ENCODE measurements at regions not wholly inside any gene's neighbourhood (a gene's known extent, or its start where the extent isn't known, plus 50 kb on each side); places are given as distances from the start of the nearest gene placed in this dataset.
"Not testable (repeated sequence)": the region's sequence is repeated elsewhere in the genome, so short reads cannot be mapped to it uniquely, and the experiment has no call there.

DNA sequence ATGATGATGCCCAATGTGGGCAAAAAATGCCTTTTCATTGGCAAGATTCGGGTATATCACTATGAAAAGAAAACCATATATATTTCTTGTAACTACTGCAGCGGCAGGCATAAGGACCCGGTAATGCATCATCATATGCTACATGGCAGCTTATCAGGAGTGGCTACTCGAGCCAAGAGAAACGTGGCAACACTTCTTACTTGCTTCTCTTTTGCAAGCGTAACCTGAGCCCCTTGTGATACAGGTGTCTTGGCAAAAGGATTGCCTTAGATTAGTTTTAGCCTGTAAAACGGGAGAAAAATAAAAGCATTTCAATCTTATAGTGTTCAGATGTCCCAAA lies 280.3 kb downstream of the SPRY1 start:
- no peak overlapping the region for H2AFZ ChIP-seq (ENCODE audit: low read length)
- H3K4me1 ChIP-seq (ENCODE audit: insufficient read depth, low read length, severe bottlenecking), result no peaks in the 10 kb centered on the region
- H3K36me3 ChIP-seq (ENCODE audit: insufficient read depth, low read length), result no peaks in the 10 kb centered on the region
- no peak overlapping the region for H3K27ac ChIP-seq (ENCODE audit: low read depth, low read length, poor library complexity, severe bottlenecking)
- no peaks in the 10 kb centered on the region for H4K20me1 ChIP-seq (ENCODE audit: insufficient read depth, low read length)
- no peak for TF ChIP-seq EZH2 (IDR thresholded peaks at IDR 0.05; ENCODE audit: borderline replicate concordance, low read length)
- TF ChIP-seq, protein P1, sequence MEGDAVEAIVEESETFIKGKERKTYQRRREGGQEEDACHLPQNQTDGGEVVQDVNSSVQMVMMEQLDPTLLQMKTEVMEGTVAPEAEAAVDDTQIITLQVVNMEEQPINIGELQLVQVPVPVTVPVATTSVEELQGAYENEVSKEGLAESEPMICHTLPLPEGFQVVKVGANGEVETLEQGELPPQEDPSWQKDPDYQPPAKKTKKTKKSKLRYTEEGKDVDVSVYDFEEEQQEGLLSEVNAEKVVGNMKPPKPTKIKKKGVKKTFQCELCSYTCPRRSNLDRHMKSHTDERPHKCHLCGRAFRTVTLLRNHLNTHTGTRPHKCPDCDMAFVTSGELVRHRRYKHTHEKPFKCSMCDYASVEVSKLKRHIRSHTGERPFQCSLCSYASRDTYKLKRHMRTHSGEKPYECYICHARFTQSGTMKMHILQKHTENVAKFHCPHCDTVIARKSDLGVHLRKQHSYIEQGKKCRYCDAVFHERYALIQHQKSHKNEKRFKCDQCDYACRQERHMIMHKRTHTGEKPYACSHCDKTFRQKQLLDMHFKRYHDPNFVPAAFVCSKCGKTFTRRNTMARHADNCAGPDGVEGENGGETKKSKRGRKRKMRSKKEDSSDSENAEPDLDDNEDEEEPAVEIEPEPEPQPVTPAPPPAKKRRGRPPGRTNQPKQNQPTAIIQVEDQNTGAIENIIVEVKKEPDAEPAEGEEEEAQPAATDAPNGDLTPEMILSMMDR (IDR thresholded peaks at IDR 0.05; ENCODE audit: low read length), result no peak
- H3K9ac ChIP-seq (ENCODE audit: low read length), result no peak overlapping the region
- no peaks in the 10 kb centered on the region for H3K79me2 ChIP-seq (ENCODE audit: insufficient read depth, low read length)
- no peak overlapping the region for H3K4me2 ChIP-seq (ENCODE audit: low read length)
- no peaks in the 10 kb centered on the region for H3K9me2 ChIP-seq (ENCODE audit: low read depth, low read length)
- no peaks in the 10 kb centered on the region for H3K9me3 ChIP-seq (ENCODE audit: low read length)
- no peaks in the 10 kb centered on the region for H3K27me3 ChIP-seq (ENCODE audit: insufficient read depth, low read length)
- no peak overlapping the region for H3K4me3 ChIP-seq (ENCODE audit: low read depth, low read length, poor library complexity, severe bottlenecking)
- H3F3A ChIP-seq (ENCODE audit: insufficient read depth, low read length), result no peaks in the 10 kb centered on the region

- Histone ChIP-seq H2AFZ (ENCODE audit: low read length) (no peak overlapping the region), H3K27me3 (ENCODE audit: insufficient read depth, low read length) (no peaks in the 10 kb centered on the region), H4K20me1 (ENCODE audit: insufficient read depth, low read length) (no peaks in the 10 kb centered on the region), H3K36me3 (ENCODE audit: insufficient read depth, low read length) (no peaks in the 10 kb centered on the region), H3K4me3 (ENCODE audit: low read depth, low read length, poor library complexity, severe bottlenecking) (no peak overlapping the region), H3K79me2 (ENCODE audit: insufficient read depth, low read length) (no peaks in the 10 kb centered on the region), H3K4me2 (ENCODE audit: low read length) (no peak overlapping the region), H3K9ac (ENCODE audit: low read length) (no peak overlapping the region), H3K27ac (ENCODE audit: low read depth, low read length, poor library complexity, severe bottlenecking) (no peak overlapping the region), H3K9me3 (ENCODE audit: low read length) (no peaks in the 10 kb centered on the region), H3F3A (ENCODE audit: insufficient read depth, low read length) (no peaks in the 10 kb centered on the region), H3K4me1 (ENCODE audit: insufficient read depth, low read length, severe bottlenecking) (no peaks in the 10 kb centered on the region), H3K9me2 (ENCODE audit: low read depth, low read length) (no peaks in the 10 kb centered on the region)
- TF ChIP-seq, protein P1 (IDR thresholded peaks at IDR 0.05; ENCODE audit: low read length), result no peak
- TF ChIP-seq EZH2 (IDR thresholded peaks at IDR 0.05; ENCODE audit: borderline replicate concordance, low read length), result no peak
These were observed 286.3 kb downstream of the SPRY1 start for GRCh38 chr4:123682931-123683330.

- H3K4me1 ChIP-seq (ENCODE audit: insufficient read depth, low read length, severe bottlenecking); H3K79me2 ChIP-seq (ENCODE audit: insufficient read depth, low read length); H3K36me3 ChIP-seq (ENCODE audit: insufficient read depth, low read length); H3K9ac ChIP-seq (ENCODE audit: low read length); H3K9me2 ChIP-seq (ENCODE audit: low read depth, low read length); H2AFZ ChIP-seq (ENCODE audit: low read length); H4K20me1 ChIP-seq (ENCODE audit: insufficient read depth, low read length); H3K4me3 ChIP-seq (ENCODE audit: low read depth, low read length, poor library complexity, severe bottlenecking); H3F3A ChIP-seq (ENCODE audit: insufficient read depth, low read length); H3K4me2 ChIP-seq (ENCODE audit: low read length); H3K27me3 ChIP-seq (ENCODE audit: insufficient read depth, low read length); H3K27ac ChIP-seq (ENCODE audit: low read depth, low read length, poor library complexity, severe bottlenecking); H3K9me3 ChIP-seq (ENCODE audit: low read length): not testable (repeated sequence)
These were observed 288.3 kb downstream of the SPRY1 start for GRCh38 chr4:123684937-123685336.

- H2AFZ ChIP-seq (ENCODE audit: low read length); H3K4me2 ChIP-seq (ENCODE audit: low read length); H3K36me3 ChIP-seq (ENCODE audit: insufficient read depth, low read length); H3K9ac ChIP-seq (ENCODE audit: low read length); H4K20me1 ChIP-seq (ENCODE audit: insufficient read depth, low read length); H3K9me3 ChIP-seq (ENCODE audit: low read length); H3K27ac ChIP-seq (ENCODE audit: low read depth, low read length, poor library complexity, severe bottlenecking); H3K79me2 ChIP-seq (ENCODE audit: insufficient read depth, low read length); H3F3A ChIP-seq (ENCODE audit: insufficient read depth, low read length); H3K4me1 ChIP-seq (ENCODE audit: insufficient read depth, low read length, severe bottlenecking); H3K4me3 ChIP-seq (ENCODE audit: low read depth, low read length, poor library complexity, severe bottlenecking); H3K27me3 ChIP-seq (ENCODE audit: insufficient read depth, low read length); H3K9me2 ChIP-seq (ENCODE audit: low read depth, low read length): not testable (repeated sequence)
These were observed 298.9 kb downstream of the SPRY1 start for GRCh38 chr4:123695531-123695930.
